H1 (cell line): ENCODE measurements at regions not wholly inside any gene's neighbourhood (a gene's known extent, or its start where the extent isn't known, plus 50 kb on each side); places are given as distances from the start of the nearest gene placed in this dataset.

Source experiments
- CTCF ChIA-PET: fragments of 300-600 bp; sonication (Branson Sonifier 250); formaldehyde crosslinking; loops from one replicate; lab custom pipeline; 2021; ENCODE audit not compliant: partially characterized antibody; lab: Charles Lee
- POLR2A ChIA-PET: fragments of 300-600 bp; sonication (Branson Sonifier 250); formaldehyde crosslinking; loops from one replicate; lab custom pipeline; 2021; ENCODE audit warnings: inconsistent platforms; ENCODE audit not compliant: partially characterized antibody; lab: Charles Lee
- DNase-seq, 2 experiments: peaks; one replicate each; pipeline versions ENCODE4 v3.0.0 to v3.0.0-alpha.2; 2010 to 2022; ENCODE audit warnings: low spot score in 2 of 2, low read depth in 1 of 2, mixed read lengths in 1 of 2
- FAIRE-seq: peaks from 2 replicates; lab custom pipeline; 2011; peaks lifted over from hg19 to GRCh38; lab: Jason Lieb, UNC
- H2AFZ ChIP-seq: 2 replicates; pipeline ENCODE4 v1.8.1; 2012; ENCODE audit warnings: low read length, inconsistent platforms
- H2AK5ac ChIP-seq: 2 replicates; pipeline ENCODE4 v1.6.1; 2013; ENCODE audit warnings: low read depth, low read length
- H2BK120ac ChIP-seq: replicated peaks from 2 replicates; pipeline ENCODE3; 2013; ENCODE audit warnings: low read depth, low read length, inconsistent platforms
- H2BK12ac ChIP-seq: 2 replicates; pipeline ENCODE4 v1.6.1; 2013; ENCODE audit warnings: low read depth, low read length
- H2BK15ac ChIP-seq: 2 replicates; pipeline ENCODE4 v1.6.1; 2013; ENCODE audit warnings: low read length
- H2BK20ac ChIP-seq: 2 replicates; pipeline ENCODE4 v1.6.1; 2013; ENCODE audit warnings: low read length
- H2BK5ac ChIP-seq: 2 replicates; pipeline ENCODE4 v1.6.1; 2013; ENCODE audit warnings: low read depth, low read length
- H3K14ac ChIP-seq: 2 replicates; pipeline ENCODE4 v1.6.1; 2013; ENCODE audit warnings: inconsistent platforms; ENCODE audit not compliant: insufficient read length
- H3K18ac ChIP-seq: 2 replicates; pipeline ENCODE4 v1.6.1; 2013; ENCODE audit warnings: low read length; ENCODE audit errors: extremely low read depth
- H3K23ac ChIP-seq: 2 replicates; pipeline ENCODE4 v1.6.1; 2013; ENCODE audit warnings: inconsistent platforms; ENCODE audit not compliant: insufficient read length
- H3K23me2 ChIP-seq: 2 replicates; pipeline ENCODE4 v1.6.1; 2013; ENCODE audit warnings: low read depth, low read length
- H3K27ac ChIP-seq: 2 replicates; pipeline ENCODE4 v1.6.1; 2011; ENCODE audit warnings: low read depth, low read length, inconsistent platforms
- H3K27me3 ChIP-seq, 4 experiments: replicated peaks in 1 of 4; 1 replicate in 1 of 4; 2 replicates in 3 of 4; pipeline versions ENCODE4 v1.6.1 to v1.8.1; 2011 to 2013; ENCODE audit warnings: low read length in 3 of 4, mild to moderate bottlenecking in 3 of 4, inconsistent platforms in 2 of 4, mixed read lengths in 2 of 4, moderate library complexity in 1 of 4; ENCODE audit not compliant: control insufficient read depth in 3 of 4, insufficient read depth in 3 of 4; ENCODE audit errors: extremely low read depth in 1 of 4
- H3K36me3 ChIP-seq, 4 experiments: 2 replicates each; pipeline versions ENCODE4 v1.6.1 to v1.8.1; 2011 to 2013; ENCODE audit warnings: mild to moderate bottlenecking in 4 of 4, low read length in 3 of 4, moderate library complexity in 2 of 4, control low read depth in 1 of 4, inconsistent platforms in 1 of 4; ENCODE audit not compliant: insufficient read depth in 4 of 4, control insufficient read depth in 2 of 4
- H3K4ac ChIP-seq: replicated peaks from 2 replicates; pipeline ENCODE3; 2013; ENCODE audit warnings: low read length, low read depth, mixed read lengths, inconsistent platforms; ENCODE audit not compliant: insufficient read length
- H3K4me1 ChIP-seq, 4 experiments: replicated peaks in 1 of 4; 1 replicate in 1 of 4; 2 replicates in 3 of 4; pipeline versions ENCODE4 v1.6.1 to v1.8.1; 2011 to 2013; ENCODE audit warnings: low read length in 3 of 4, inconsistent platforms in 2 of 4, mixed read lengths in 1 of 4; ENCODE audit not compliant: insufficient read depth in 4 of 4, control insufficient read depth in 3 of 4
- H3K4me2 ChIP-seq, 2 experiments: 2 replicates each; pipeline versions ENCODE4 v1.6.1 to v1.8.1; 2011 to 2013; ENCODE audit warnings: low read depth in 2 of 2, low read length in 2 of 2, control low read depth in 1 of 2, inconsistent platforms in 1 of 2, mild to moderate bottlenecking in 1 of 2; ENCODE audit not compliant: insufficient read depth in 1 of 2
- H3K4me3 ChIP-seq, 4 experiments: fragments of 200-600, 300-600 bp in 1 of 4; sonication (generic), shearing (Covaris generic), sonication (Bioruptor Twin) in 1 of 4; 2 replicates each; pipeline versions ENCODE4 v1.5.1 to v1.8.1; 2011 to 2016; ENCODE audit warnings: low read length in 4 of 4, low read depth in 3 of 4, control low read depth in 2 of 4, inconsistent platforms in 2 of 4, mild to moderate bottlenecking in 2 of 4, mixed read lengths in 1 of 4, moderate library complexity in 1 of 4; ENCODE audit not compliant: insufficient read depth in 2 of 4; ENCODE audit errors: extremely low read depth in 1 of 4
- H3K56ac ChIP-seq: replicated peaks from 2 replicates; pipeline ENCODE3; 2013; ENCODE audit warnings: low read depth, mild to moderate bottlenecking, mixed read lengths, low read length, inconsistent platforms; ENCODE audit not compliant: insufficient read length
- H3K79me1 ChIP-seq: 2 replicates; pipeline ENCODE4 v1.6.1; 2013; ENCODE audit warnings: low read depth, low read length, control low read depth
- H3K79me2 ChIP-seq, 2 experiments: 2 replicates each; pipeline versions ENCODE4 v1.6.1 to v1.8.1; 2012 to 2013; ENCODE audit warnings: low read length in 2 of 2, mild to moderate bottlenecking in 2 of 2, inconsistent platforms in 1 of 2; ENCODE audit not compliant: insufficient read depth in 2 of 2, control insufficient read depth in 1 of 2
- H3K9ac ChIP-seq, 4 experiments: replicated peaks in 1 of 4; 1 replicate in 1 of 4; 2 replicates in 3 of 4; pipeline versions ENCODE4 v1.6.1 to v1.8.1; 2011 to 2013; ENCODE audit warnings: low read depth in 3 of 4, low read length in 3 of 4, control low read depth in 2 of 4, mild to moderate bottlenecking in 2 of 4, moderate library complexity in 2 of 4, inconsistent platforms in 1 of 4; ENCODE audit errors: extremely low read depth in 1 of 4
- H3K9me3 ChIP-seq, 2 experiments: 2 replicates each; pipeline versions ENCODE4 v1.6.1 to v1.8.1; 2012 to 2013; ENCODE audit warnings: mild to moderate bottlenecking in 2 of 2, moderate library complexity in 2 of 2, control low read depth in 1 of 2, inconsistent platforms in 1 of 2, low read depth in 1 of 2, low read length in 1 of 2, mixed read lengths in 1 of 2; ENCODE audit not compliant: insufficient read depth in 2 of 2
- H4K20me1 ChIP-seq, 2 experiments: replicated peaks in 1 of 2; 2 replicates each; pipeline versions ENCODE3 to v1.8.1; 2011 to 2013; ENCODE audit warnings: inconsistent platforms in 2 of 2, low read length in 2 of 2, mild to moderate bottlenecking in 1 of 2; ENCODE audit not compliant: insufficient read depth in 2 of 2, control insufficient read depth in 1 of 2
- H4K5ac ChIP-seq: 2 replicates; pipeline ENCODE4 v1.6.1; 2013; ENCODE audit warnings: low read length, low read depth, mixed read lengths, inconsistent platforms; ENCODE audit not compliant: insufficient read length
- H4K8ac ChIP-seq: 2 replicates; pipeline ENCODE4 v1.8.0; 2013; ENCODE audit warnings: mild to moderate bottlenecking, moderate library complexity, low read length, inconsistent platforms; ENCODE audit not compliant: insufficient read depth; ENCODE audit errors: extremely low read depth
- H4K91ac ChIP-seq: replicated peaks from 2 replicates; pipeline ENCODE3; 2013; ENCODE audit warnings: low read length, mixed read lengths, inconsistent platforms; ENCODE audit not compliant: insufficient read length
- BRCA1 ChIP-seq: IDR thresholded peaks from 2 replicates; pipeline ENCODE4 v1.6.1; 2012; ENCODE audit warnings: low read depth, low read length, improper control_type of control experiment
- CBX8 ChIP-seq: fragments of 300-800, 300-1000 bp; sonication (generic); IDR thresholded peaks from 2 replicates; pipeline ENCODE4 v1.7.1; 2016; ENCODE audit warnings: low read depth, low read length, borderline replicate concordance
- CEBPB ChIP-seq: IDR thresholded peaks from 2 replicates; pipeline ENCODE4 v1.6.1; 2012; ENCODE audit warnings: low read depth, low read length
- JUND ChIP-seq: IDR thresholded peaks from 2 replicates; pipeline ENCODE4 v1.6.1; 2011; ENCODE audit warnings: mild to moderate bottlenecking, improper control_type of control experiment, low read length
- POU5F1 ChIP-seq: IDR thresholded peaks from 2 replicates; pipeline ENCODE4 v1.6.1; 2011; ENCODE audit warnings: low read depth, mild to moderate bottlenecking, low read length, moderate library complexity
- RBBP5 ChIP-seq: IDR thresholded peaks from 2 replicates; pipeline ENCODE4 v1.7.1; 2012; ENCODE audit warnings: low read depth, mild to moderate bottlenecking, inconsistent platforms, low read length, moderate library complexity, borderline replicate concordance
- RFX5 ChIP-seq: IDR thresholded peaks from 2 replicates; pipeline ENCODE4 v1.6.1; 2011; ENCODE audit warnings: low read depth, low read length, improper control_type of control experiment, borderline replicate concordance
- SIX5 ChIP-seq: IDR thresholded peaks from 2 replicates; pipeline ENCODE4 v1.6.1; 2011; ENCODE audit warnings: mild to moderate bottlenecking, low read depth, low read length
- SP2 ChIP-seq: IDR thresholded peaks from 2 replicates; pipeline ENCODE4 v1.6.1; 2012; ENCODE audit warnings: mild to moderate bottlenecking, low read length, inconsistent platforms
- TAF1 ChIP-seq: IDR thresholded peaks from 2 replicates; pipeline ENCODE4 v1.6.1; 2011; ENCODE audit warnings: mild to moderate bottlenecking, low read depth, low read length
- TBP ChIP-seq: IDR thresholded peaks from 2 replicates; pipeline ENCODE4 v1.6.1; 2011; ENCODE audit warnings: low read depth, low read length, improper control_type of control experiment
- WGBS, 2 experiments: shearing (Covaris generic) in 1 of 2; methylation state at CpG; one replicate each; pipeline versions ENCODE4 v1.1.6 to v1.1.7; 2013 to 2015; ENCODE audit warnings: low lambda C conversion rate in 2 of 2, mixed read lengths in 2 of 2, inconsistent platforms in 1 of 2, low coverage in 1 of 2, missing lambda C conversion rate in 1 of 2; ENCODE audit not compliant: insufficient replicate concordance in 2 of 2, insufficient coverage in 1 of 2, insufficient read length in 1 of 2; ENCODE audit errors: extremely low coverage in 1 of 2, missing lambda C conversion rate in 1 of 2; 5-methylcytosine and 5-hydroxymethylcytosine counted together

GRCh38 chr12:29072631-29073030 is 76.4 kb upstream of the FAR2 start:
- Histone ChIP-seq H2BK15ac (no peak overlapping the region), H3K27me3 (no peaks in the 10 kb centered on the region), H4K5ac (no peak overlapping the region), H2BK12ac (0 out of 2 replicates have a peak overlapping the region, but pooled peaks have one; percentile 10), H3K56ac (no peak overlapping the region), H3K27ac (no peak overlapping the region), H3K79me1 (no peaks in the 10 kb centered on the region), H3K4ac (no peak overlapping the region), H2BK120ac (no peak overlapping the region), H3K79me2 (no peaks in the 10 kb centered on the region), H4K8ac (no peak overlapping the region), H3K36me3 (no peaks in the 10 kb centered on the region), H3K9me3 (no peaks in the 10 kb centered on the region), H4K91ac (no peak overlapping the region), H3K14ac (no peak overlapping the region), H3K23ac (no peak overlapping the region), H2BK20ac (peak overlapping the region; percentile 1; the same call in 1 of the 2 replicates), H2BK5ac (peak overlapping the region; percentile 13; the same call in 1 of the 2 replicates), H3K9ac (no peak overlapping the region), H3K4me1 (peaks cover 2 to 20% (median 15%) of the 10 kb centered on the region in 4 experiments; a peak in 4 of 7 replicates), H2AK5ac (no peak overlapping the region), H3K23me2 (peaks cover 3% of the 10 kb centered on the region; the same call in 1 of the 2 replicates), H3K18ac (no peak overlapping the region; the same call in 1 of the 2 replicates), H2AFZ (no peak overlapping the region), H3K4me3 (no peak overlapping the region), H4K20me1 (no peaks in the 10 kb centered on the region), H3K4me2 (no peak overlapping the region; a peak in 2 of 4 replicates)
- DNase-seq (no peak), FAIRE-seq (no peak)
- ChIA-PET CTCF (interaction anchor here (0.7 to 7.4 kb wide), 24 partner anchors 9 to 1345 kb away, joined by 3 to 53 read pairs (median 4); no protein-coding TSS in a partner anchor), POLR2A (no interaction called here)
- 44% methylated on average over 1 of the region's 1 CpG; no CpG with 5 or more reads in 1 of the 2 experiments for WGBS, 2 experiments
- no peak for TF ChIP-seq BRCA1
- no peak for TF ChIP-seq POU5F1
- no peak for TF ChIP-seq JUND
- no peak for TF ChIP-seq TBP
- TF ChIP-seq SP2: no peak
- no peak for TF ChIP-seq RFX5
- no peak for TF ChIP-seq SIX5
- no peak for TF ChIP-seq TAF1
- TF ChIP-seq RBBP5: no peak
- TF ChIP-seq CBX8: no peak
- no peak for TF ChIP-seq CEBPB
